ENCODE measurements at regions not wholly inside any gene's neighbourhood (a gene's known extent, or its start where the extent isn't known, plus 50 kb on each side); places are given as distances from the start of the nearest gene placed in this dataset.

DNA sequence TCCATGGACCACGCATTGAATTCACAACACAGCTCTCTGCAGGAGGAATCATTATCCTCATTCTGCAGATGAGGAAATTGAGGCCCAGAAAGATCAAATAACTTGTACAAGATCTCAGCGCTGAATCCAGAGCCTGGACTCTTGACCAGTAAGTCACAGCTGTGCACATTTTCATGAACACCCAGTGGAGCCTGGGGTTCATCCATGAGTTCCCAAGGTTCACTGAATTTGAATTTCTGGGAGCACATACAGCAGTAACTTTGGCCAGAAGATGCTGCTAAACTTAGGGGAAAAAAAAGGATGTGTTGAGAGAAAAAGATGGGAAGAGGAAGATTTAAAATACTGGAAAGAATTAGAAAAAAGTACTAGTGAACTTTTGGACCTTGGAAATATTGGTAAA lies 218.7 kb upstream of the PPARGC1A start:
- TF ChIP-seq POLR2A (IDR thresholded peaks at IDR 0.05), result no peak
- TF ChIP-seq, protein P1, sequence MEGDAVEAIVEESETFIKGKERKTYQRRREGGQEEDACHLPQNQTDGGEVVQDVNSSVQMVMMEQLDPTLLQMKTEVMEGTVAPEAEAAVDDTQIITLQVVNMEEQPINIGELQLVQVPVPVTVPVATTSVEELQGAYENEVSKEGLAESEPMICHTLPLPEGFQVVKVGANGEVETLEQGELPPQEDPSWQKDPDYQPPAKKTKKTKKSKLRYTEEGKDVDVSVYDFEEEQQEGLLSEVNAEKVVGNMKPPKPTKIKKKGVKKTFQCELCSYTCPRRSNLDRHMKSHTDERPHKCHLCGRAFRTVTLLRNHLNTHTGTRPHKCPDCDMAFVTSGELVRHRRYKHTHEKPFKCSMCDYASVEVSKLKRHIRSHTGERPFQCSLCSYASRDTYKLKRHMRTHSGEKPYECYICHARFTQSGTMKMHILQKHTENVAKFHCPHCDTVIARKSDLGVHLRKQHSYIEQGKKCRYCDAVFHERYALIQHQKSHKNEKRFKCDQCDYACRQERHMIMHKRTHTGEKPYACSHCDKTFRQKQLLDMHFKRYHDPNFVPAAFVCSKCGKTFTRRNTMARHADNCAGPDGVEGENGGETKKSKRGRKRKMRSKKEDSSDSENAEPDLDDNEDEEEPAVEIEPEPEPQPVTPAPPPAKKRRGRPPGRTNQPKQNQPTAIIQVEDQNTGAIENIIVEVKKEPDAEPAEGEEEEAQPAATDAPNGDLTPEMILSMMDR (IDR thresholded peaks at IDR 0.05), result no peak

All from ovary (tissue), 3 donors.